Lower lobe of right lung (tissue), 2 donors: ENCODE measurements at regions not wholly inside any gene's neighbourhood (a gene's known extent, or its start where the extent isn't known, plus 50 kb on each side); places are given as distances from the start of the nearest gene placed in this dataset.

ENCODE experiments used
- ATAC-seq, 2 donors: fragments of 200-7000 bp; cut with Tn5 transposase; one replicate each; pipeline ENCODE4 v1.9.1; 2020 to 2022; ENCODE audit warnings: mild to moderate bottlenecking in 2 of 2, moderate library complexity in 2 of 2
- DNase-seq: peaks from one replicate; pipeline ENCODE4 v3.0.0-alpha.2; 2020
- H3K27ac ChIP-seq: fragments of 200-600 bp; one replicate; pipeline ENCODE4 v1.8.0; 2022
- H3K27me3 ChIP-seq: fragments of 200-600 bp; one replicate; pipeline ENCODE4 v1.8.0; 2022; ENCODE audit warnings: low read depth
- H3K36me3 ChIP-seq: fragments of 200-600 bp; one replicate; pipeline ENCODE4 v1.8.0; 2022; ENCODE audit warnings: mild to moderate bottlenecking
- H3K4me1 ChIP-seq: fragments of 200-600 bp; one replicate; pipeline ENCODE4 v1.8.0; 2022
- H3K4me3 ChIP-seq: fragments of 200-600 bp; one replicate; pipeline ENCODE4 v1.8.0; 2022; ENCODE audit warnings: mild to moderate bottlenecking
- H3K9me3 ChIP-seq: fragments of 200-600 bp; one replicate; pipeline ENCODE4 v1.8.0; 2022
- intact Hi-C: fragments of 100-400 bp; cut with DNase I; formaldehyde crosslinking; loops from one replicate; pipeline ENCODE4 v1.11.0; 2022
- TF ChIP-seq, protein P1 (sequence below): fragments of 200-600 bp; IDR thresholded peaks from one replicate; pipeline ENCODE4 v1.8.0; 2022; ENCODE audit warnings: antibody characterized with exemption, mild to moderate bottlenecking
- donor health status: DM: no; HTN: yes; CAD: no; lungs with severe emphysema.

GRCh38 chr2:183859129-183859528 lies 734.9 kb downstream of the NUP35 start:
- no peaks in the 10 kb centered on the region for H3K4me1 ChIP-seq
- H3K27me3 ChIP-seq = no peaks in the 10 kb centered on the region
- H3K27ac ChIP-seq = no peak overlapping the region
- H3K9me3 ChIP-seq = peaks cover 5% of the 10 kb centered on the region
- DNase-seq (no peak), ATAC-seq (no peak)
- no peak overlapping the region for H3K4me3 ChIP-seq
- intact Hi-C loops = no loop called here
- H3K36me3 ChIP-seq = no peaks in the 10 kb centered on the region
- TF ChIP-seq, protein P1, sequence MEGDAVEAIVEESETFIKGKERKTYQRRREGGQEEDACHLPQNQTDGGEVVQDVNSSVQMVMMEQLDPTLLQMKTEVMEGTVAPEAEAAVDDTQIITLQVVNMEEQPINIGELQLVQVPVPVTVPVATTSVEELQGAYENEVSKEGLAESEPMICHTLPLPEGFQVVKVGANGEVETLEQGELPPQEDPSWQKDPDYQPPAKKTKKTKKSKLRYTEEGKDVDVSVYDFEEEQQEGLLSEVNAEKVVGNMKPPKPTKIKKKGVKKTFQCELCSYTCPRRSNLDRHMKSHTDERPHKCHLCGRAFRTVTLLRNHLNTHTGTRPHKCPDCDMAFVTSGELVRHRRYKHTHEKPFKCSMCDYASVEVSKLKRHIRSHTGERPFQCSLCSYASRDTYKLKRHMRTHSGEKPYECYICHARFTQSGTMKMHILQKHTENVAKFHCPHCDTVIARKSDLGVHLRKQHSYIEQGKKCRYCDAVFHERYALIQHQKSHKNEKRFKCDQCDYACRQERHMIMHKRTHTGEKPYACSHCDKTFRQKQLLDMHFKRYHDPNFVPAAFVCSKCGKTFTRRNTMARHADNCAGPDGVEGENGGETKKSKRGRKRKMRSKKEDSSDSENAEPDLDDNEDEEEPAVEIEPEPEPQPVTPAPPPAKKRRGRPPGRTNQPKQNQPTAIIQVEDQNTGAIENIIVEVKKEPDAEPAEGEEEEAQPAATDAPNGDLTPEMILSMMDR = no peak

GRCh38 chr2:183866666-183867065 lies 731.7 kb upstream of the ZNF804A start:
- no peak for DNase-seq
- Histone ChIP-seq H3K27ac (no peak overlapping the region), H3K27me3 (no peaks in the 10 kb centered on the region), H3K9me3 (no peaks in the 10 kb centered on the region), H3K36me3 (no peaks in the 10 kb centered on the region), H3K4me1 (no peaks in the 10 kb centered on the region), H3K4me3 (no peak overlapping the region)
- no peak for ATAC-seq
- TF ChIP-seq, protein P1 = no peak
- intact Hi-C loops = no loop called here

GRCh38 chr2:183867206-183867605 lies 731.1 kb upstream of the ZNF804A start:
- H3K4me1 ChIP-seq = no peaks in the 10 kb centered on the region
- intact Hi-C loops = no loop called here
- ATAC-seq (no peak), DNase-seq (no peak)
- H3K9me3 ChIP-seq = no peaks in the 10 kb centered on the region
- H3K27me3 ChIP-seq = no peaks in the 10 kb centered on the region
- no peak overlapping the region for H3K27ac ChIP-seq
- TF ChIP-seq, protein P1 = no peak
- no peak overlapping the region for H3K4me3 ChIP-seq
- H3K36me3 ChIP-seq = no peaks in the 10 kb centered on the region

- no peaks in the 10 kb centered on the region for H3K4me1 ChIP-seq
- DNase-seq = no peak
- no peak for ATAC-seq
- no peaks in the 10 kb centered on the region for H3K27me3 ChIP-seq
- H3K27ac ChIP-seq = no peak overlapping the region
- TF ChIP-seq, protein P1 = no peak
- intact Hi-C loops = no loop called here
- H3K36me3 ChIP-seq = no peaks in the 10 kb centered on the region
- no peak overlapping the region for H3K4me3 ChIP-seq
- H3K9me3 ChIP-seq = no peaks in the 10 kb centered on the region
Measured at GRCh38 chr2:183868153-183868552, 730.2 kb upstream of the ZNF804A start.

DNA sequence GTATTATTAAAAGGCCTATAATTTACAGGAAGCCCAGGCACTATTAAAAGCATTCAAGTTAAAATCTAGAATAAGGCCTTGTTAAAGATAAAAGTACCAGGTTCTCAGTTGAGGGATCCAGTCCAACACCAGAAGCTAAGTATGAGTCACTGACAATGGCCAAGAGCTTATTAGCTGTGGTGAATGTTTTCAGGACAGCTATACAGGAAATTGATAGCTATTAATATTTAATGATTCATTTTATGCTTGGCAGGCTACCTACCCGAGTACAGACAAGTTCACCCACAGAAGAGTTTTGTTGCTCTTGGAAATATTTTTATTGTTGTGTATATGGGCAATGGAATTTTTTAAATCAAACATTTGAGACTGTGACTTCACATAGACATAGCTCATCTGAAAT lies 729.6 kb upstream of the ZNF804A start:
- no peaks in the 10 kb centered on the region for H3K36me3 ChIP-seq
- H3K27me3 ChIP-seq = no peaks in the 10 kb centered on the region
- H3K27ac ChIP-seq = no peak overlapping the region
- no peak overlapping the region for H3K4me3 ChIP-seq
- ATAC-seq = no peak
- no peaks in the 10 kb centered on the region for H3K4me1 ChIP-seq
- no peak for DNase-seq
- no peaks in the 10 kb centered on the region for H3K9me3 ChIP-seq
- intact Hi-C loops = no loop called here
- TF ChIP-seq, protein P1 = no peak

DNA sequence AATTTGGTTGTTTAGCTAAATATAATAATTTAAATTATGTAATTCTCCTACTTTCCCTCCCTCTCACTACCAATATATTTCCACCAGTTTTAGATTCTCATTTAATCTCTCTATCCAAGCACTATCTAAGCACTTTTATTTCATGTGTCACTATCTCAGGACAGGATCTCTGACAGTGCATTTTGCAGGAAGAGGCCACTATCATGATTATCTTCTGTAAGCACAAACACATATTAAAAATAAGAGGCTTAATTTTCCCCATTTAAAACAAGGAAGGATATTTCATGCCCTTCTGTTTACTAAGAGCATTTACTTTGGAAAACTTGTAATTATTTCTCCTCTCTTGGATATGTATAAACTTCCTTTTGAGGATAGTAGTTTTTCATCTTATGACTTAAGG lies 726.2 kb upstream of the ZNF804A start:
- H3K27me3 ChIP-seq = no peaks in the 10 kb centered on the region
- H3K27ac ChIP-seq = no peak overlapping the region
- intact Hi-C loops = no loop called here
- no peaks in the 10 kb centered on the region for H3K36me3 ChIP-seq
- DNase-seq (no peak), ATAC-seq (no peak)
- H3K9me3 ChIP-seq = no peaks in the 10 kb centered on the region
- TF ChIP-seq, protein P1 = no peak
- H3K4me3 ChIP-seq = no peak overlapping the region
- no peaks in the 10 kb centered on the region for H3K4me1 ChIP-seq
